ENCODE measurements at regions not wholly inside any gene's neighbourhood (a gene's known extent, or its start where the extent isn't known, plus 50 kb on each side); places are given as distances from the start of the nearest gene placed in this dataset.

- Histone ChIP-seq H3K79me2 (ENCODE audit: control insufficient read depth, insufficient read depth, low read length) (no peaks in the 10 kb centered on the region), H3K9ac (ENCODE audit: control insufficient read depth, insufficient read depth, low read length) (no peak overlapping the region), H3K27me3 (replicated peaks in 1 of 2; ENCODE audit: control insufficient read depth in 2 of 2, insufficient read depth in 2 of 2, low read length in 1 of 2) (no peaks in the 10 kb centered on the region), H3K4me3 (no peak overlapping the region), H3K4me1 (ENCODE audit: control insufficient read depth, insufficient read depth, low read length) (no peaks in the 10 kb centered on the region), H3K27ac (ENCODE audit: control insufficient read depth, insufficient read depth) (no peak overlapping the region), H3K36me3 (ENCODE audit: control insufficient read depth in 2 of 2, insufficient read depth in 2 of 2, low read length in 1 of 2) (no peaks in the 10 kb centered on the region), H3K4me2 (ENCODE audit: control insufficient read depth, insufficient read depth) (no peak overlapping the region), H3K9me3 (replicated peaks; ENCODE audit: control insufficient read depth, insufficient read depth, low read length) (no peaks in the 10 kb centered on the region), H2AFZ (ENCODE audit: control insufficient read depth, low read depth, low read length) (no peak overlapping the region), H4K20me1 (ENCODE audit: control insufficient read depth, insufficient read depth) (no peaks in the 10 kb centered on the region)
- RAD21 ChIA-PET (ENCODE audit: unreplicated experiment): no interaction called here
- in situ Hi-C loops (cut with MboI) (no loop called here), intact Hi-C loops (cut with micrococcal nuclease; ENCODE audit: unreplicated experiment) (no loop called here)
- 24% methylated on average over 5 of the region's 6 CpGs for WGBS (ENCODE audit: insufficient coverage, insufficient replicate concordance, low lambda C conversion rate, missing lambda C conversion rate)
- no TSS peak for BruUV-seq (replicated peaks)
- FAIRE-seq (no peak), DNase-seq (ENCODE audit: low read depth, low spot score) (no peak), ATAC-seq (no peak)
- TF ChIP-seq HDGF (IDR thresholded peaks at IDR 0.05) (no peak), ATF7 (IDR thresholded peaks at IDR 0.05; ENCODE audit: low read depth) (no peak), IRF5 (IDR thresholded peaks at IDR 0.05; ENCODE audit: borderline replicate concordance) (no peak), CREB1 (IDR thresholded peaks at IDR 0.05; ENCODE audit: low read depth) (no peak), TAF1 (IDR thresholded peaks at IDR 0.05; ENCODE audit: borderline replicate concordance, low read depth, low read length) (no peak), BMI1 (IDR thresholded peaks at IDR 0.05; ENCODE audit: borderline replicate concordance) (no peak), CHD2 (IDR thresholded peaks at IDR 0.05; ENCODE audit: borderline replicate concordance, low read depth, low read length) (no peak)
- CTCF ChIA-PET: no interaction called here
- POLR2A ChIA-PET: no interaction called here
- SMC1A ChIA-PET (ENCODE audit: uncharacterized antibody, unreplicated experiment): no interaction called here
These were observed 223.0 kb upstream of the MPDZ start for GRCh38 chr9:13502484-13502883.

GRCh38 chr9:13501018-13501417 lies 221.5 kb upstream of the MPDZ start:
- in situ Hi-C loops (cut with MboI): no loop called here
- ATAC-seq (no peak), FAIRE-seq (no peak)

More at GRCh38 chr9:13501018-13501417, 221.5 kb upstream of the MPDZ start:
- BruUV-seq (replicated peaks): no TSS peak
- ChIA-PET CTCF (no interaction called here), POLR2A (no interaction called here), RAD21 (ENCODE audit: unreplicated experiment) (no interaction called here), SMC1A (ENCODE audit: uncharacterized antibody, unreplicated experiment) (no interaction called here)
- DNase-seq (ENCODE audit: low read depth, low spot score): no peak
- H3K9ac ChIP-seq (ENCODE audit: control insufficient read depth, insufficient read depth, low read length): no peak overlapping the region
- no peak overlapping the region for H3K27ac ChIP-seq (ENCODE audit: control insufficient read depth, insufficient read depth)
- no peaks in the 10 kb centered on the region for H3K36me3 ChIP-seq (ENCODE audit: control insufficient read depth in 2 of 2, insufficient read depth in 2 of 2, low read length in 1 of 2)
- no peaks in the 10 kb centered on the region for H3K27me3 ChIP-seq (replicated peaks in 1 of 2; ENCODE audit: control insufficient read depth in 2 of 2, insufficient read depth in 2 of 2, low read length in 1 of 2)
- no peak overlapping the region for H3K4me2 ChIP-seq (ENCODE audit: control insufficient read depth, insufficient read depth)
- intact Hi-C loops (cut with micrococcal nuclease; ENCODE audit: unreplicated experiment): no loop called here
- no peak overlapping the region for H2AFZ ChIP-seq (ENCODE audit: control insufficient read depth, low read depth, low read length)
- TF ChIP-seq USF2 (IDR thresholded peaks at IDR 0.05; ENCODE audit: borderline replicate concordance, low read depth, low read length): no peak
- TF ChIP-seq BHLHE40 (IDR thresholded peaks at IDR 0.05; ENCODE audit: borderline replicate concordance in 1 of 2, low read depth in 2 of 2, low read length in 1 of 2): no peak
- no peak for TF ChIP-seq FOXM1 (IDR thresholded peaks at IDR 0.05; ENCODE audit: low read depth, low read length)
- no peak for TF ChIP-seq IRF3 (IDR thresholded peaks at IDR 0.05)
- no peak for TF ChIP-seq BCL11A (IDR thresholded peaks at IDR 0.05; ENCODE audit: low read depth, low read length)
- TF ChIP-seq CREM (IDR thresholded peaks at IDR 0.05; ENCODE audit: low read depth): no peak
- H3K79me2 ChIP-seq (ENCODE audit: control insufficient read depth, insufficient read depth, low read length): no peaks in the 10 kb centered on the region
- no peaks in the 10 kb centered on the region for H3K9me3 ChIP-seq (replicated peaks; ENCODE audit: control insufficient read depth, insufficient read depth, low read length)
- no peaks in the 10 kb centered on the region for H3K4me1 ChIP-seq (ENCODE audit: control insufficient read depth, insufficient read depth, low read length)
- H4K20me1 ChIP-seq (ENCODE audit: control insufficient read depth, insufficient read depth): no peaks in the 10 kb centered on the region
- WGBS (ENCODE audit: insufficient coverage, insufficient replicate concordance, low lambda C conversion rate, missing lambda C conversion rate): 81% methylated on average over 1 of the region's 1 CpG
- H3K4me3 ChIP-seq: no peak overlapping the region
